C4-2B (cell line): ENCODE measurements at regions not wholly inside any gene's neighbourhood (a gene's known extent, or its start where the extent isn't known, plus 50 kb on each side); places are given as distances from the start of the nearest gene placed in this dataset.

Experiments
- H3K27ac ChIP-seq: fragments of 450-650 bp; 2 replicates; pipeline ENCODE4 v1.5.1; 2017
- ZFX ChIP-seq: fragments of 450-650 bp; IDR thresholded peaks from 2 replicates; pipeline ENCODE4 v1.6.1; 2017
- TF ChIP-seq, protein P1 (sequence below): fragments of 450-650 bp; conservative IDR thresholded peaks from 2 replicates; pipeline ENCODE4 v1.5.1; 2017; ENCODE audit warnings: mild to moderate bottlenecking

DNA sequence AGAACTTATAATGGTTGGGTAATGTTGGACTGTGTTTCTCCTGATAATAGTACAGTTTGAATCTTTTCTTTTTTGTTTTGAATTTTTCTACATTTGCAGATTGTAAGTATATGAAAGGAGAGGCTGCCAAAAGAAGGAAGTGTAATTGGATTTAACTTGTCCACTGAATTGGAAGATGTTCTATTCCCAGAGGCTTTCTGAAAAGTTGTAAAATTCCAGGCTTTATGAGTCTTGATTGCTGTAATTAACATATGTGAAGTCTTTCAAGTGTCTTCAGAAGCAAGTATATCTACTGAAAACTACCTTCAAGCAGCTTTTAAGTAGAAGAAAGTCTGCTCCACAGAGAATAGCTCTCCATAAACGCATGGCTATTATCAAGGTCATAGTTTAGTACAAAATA, 2456.4 kb downstream of the PCDH7 start:
- TF ChIP-seq, protein P1, sequence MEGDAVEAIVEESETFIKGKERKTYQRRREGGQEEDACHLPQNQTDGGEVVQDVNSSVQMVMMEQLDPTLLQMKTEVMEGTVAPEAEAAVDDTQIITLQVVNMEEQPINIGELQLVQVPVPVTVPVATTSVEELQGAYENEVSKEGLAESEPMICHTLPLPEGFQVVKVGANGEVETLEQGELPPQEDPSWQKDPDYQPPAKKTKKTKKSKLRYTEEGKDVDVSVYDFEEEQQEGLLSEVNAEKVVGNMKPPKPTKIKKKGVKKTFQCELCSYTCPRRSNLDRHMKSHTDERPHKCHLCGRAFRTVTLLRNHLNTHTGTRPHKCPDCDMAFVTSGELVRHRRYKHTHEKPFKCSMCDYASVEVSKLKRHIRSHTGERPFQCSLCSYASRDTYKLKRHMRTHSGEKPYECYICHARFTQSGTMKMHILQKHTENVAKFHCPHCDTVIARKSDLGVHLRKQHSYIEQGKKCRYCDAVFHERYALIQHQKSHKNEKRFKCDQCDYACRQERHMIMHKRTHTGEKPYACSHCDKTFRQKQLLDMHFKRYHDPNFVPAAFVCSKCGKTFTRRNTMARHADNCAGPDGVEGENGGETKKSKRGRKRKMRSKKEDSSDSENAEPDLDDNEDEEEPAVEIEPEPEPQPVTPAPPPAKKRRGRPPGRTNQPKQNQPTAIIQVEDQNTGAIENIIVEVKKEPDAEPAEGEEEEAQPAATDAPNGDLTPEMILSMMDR: no peak
- no peak for TF ChIP-seq ZFX
- no peak overlapping the region for H3K27ac ChIP-seq

GRCh38 chr4:33184657-33185290, 2464.6 kb downstream of the PCDH7 start:
- no peak for TF ChIP-seq ZFX
- TF ChIP-seq, protein P1: no peak

GRCh38 chr4:33187035-33187434, 2466.9 kb downstream of the PCDH7 start:
- TF ChIP-seq, protein P1: no peak
- no peak for TF ChIP-seq ZFX
- H3K27ac ChIP-seq: no peak overlapping the region

More at GRCh38 chr4:33184657-33185290, 2464.6 kb downstream of the PCDH7 start:
- no peak overlapping the region for H3K27ac ChIP-seq

- TF ChIP-seq, protein P1: no peak
- TF ChIP-seq ZFX: no peak
- H3K27ac ChIP-seq: no peak overlapping the region
Measured at GRCh38 chr4:33188733-33189132, 2468.6 kb downstream of the PCDH7 start.

GRCh38 chr4:33189169-33189568, 2469.0 kb downstream of the PCDH7 start:
- TF ChIP-seq ZFX: no peak
- TF ChIP-seq, protein P1: no peak
- H3K27ac ChIP-seq: no peak overlapping the region

DNA sequence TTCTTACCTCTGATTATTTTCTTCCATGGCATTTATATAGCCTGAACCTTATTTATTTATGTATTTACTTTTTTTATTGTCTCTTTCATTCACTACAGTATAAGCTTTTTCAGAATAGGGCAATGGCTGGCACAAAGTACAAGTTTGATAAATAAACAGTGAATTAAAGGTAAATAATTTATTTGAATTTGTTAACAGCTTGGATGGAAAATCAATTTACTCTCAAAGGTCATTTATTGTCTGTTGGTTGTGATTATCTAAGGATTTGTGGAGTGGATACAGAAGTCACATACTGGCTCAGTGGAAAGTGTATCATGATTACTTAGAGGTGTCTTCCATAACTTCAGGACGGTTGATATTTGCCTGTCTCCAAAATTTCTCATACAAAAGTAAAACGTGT, 2472.9 kb downstream of the PCDH7 start:
- TF ChIP-seq, protein P1: no peak
- no peak for TF ChIP-seq ZFX

DNA sequence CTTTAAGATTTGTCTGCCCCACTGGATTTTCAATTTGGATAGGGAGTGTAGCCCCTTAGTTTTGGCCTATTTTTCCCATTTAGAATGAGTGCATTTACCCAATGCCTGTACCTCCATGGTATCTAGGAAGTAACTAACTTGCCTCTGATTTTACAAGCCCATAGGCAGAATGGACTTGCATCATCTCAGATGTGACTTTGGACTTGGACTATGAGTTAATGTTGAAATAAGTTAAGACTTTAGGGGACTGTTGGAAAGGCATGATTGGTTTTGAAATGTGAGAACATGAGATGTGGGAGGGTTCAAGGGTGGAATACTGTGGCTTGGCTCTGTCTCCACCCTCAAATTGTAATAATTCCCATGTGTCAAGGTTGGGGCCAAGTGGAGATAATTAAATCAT, 2480.2 kb downstream of the PCDH7 start:
- H3K27ac ChIP-seq: no peak overlapping the region
- TF ChIP-seq ZFX: no peak
- TF ChIP-seq, protein P1: no peak

More for the DNA sequence above, 2472.9 kb downstream of the PCDH7 start:
- H3K27ac ChIP-seq: no peak overlapping the region
